A549 (cell line): ENCODE measurements at regions not wholly inside any gene's neighbourhood (a gene's known extent, or its start where the extent isn't known, plus 50 kb on each side); places are given as distances from the start of the nearest gene placed in this dataset.

Source experiments
- ATAC-seq, 2 experiments: fragments of 200-7000 bp in 1 of 2; fragments of >200 bp in 1 of 2; cut with Nextera tagmentation in 1 of 2; cut with Tn5 transposase in 1 of 2; 3 replicates each; pipeline versions ENCODE4 v1.8.0 to v1.9.1; 2018 to 2020; ENCODE audit warnings: mild to moderate bottlenecking in 1 of 2, moderate library complexity in 1 of 2
- CTCF ChIA-PET: fragments of 300-600 bp; sonication (Branson Sonifier 250); formaldehyde crosslinking; extraction: SDS; loops from one replicate; lab custom pipeline; 2021; ENCODE audit warnings: antibody characterized with exemption, inconsistent platforms; lab: Yijun Ruan, JAX
- POLR2A ChIA-PET: fragments of 350-600 bp; formaldehyde crosslinking; extraction: SDS; loops from one replicate; lab custom pipeline; 2021; ENCODE audit warnings: antibody characterized with exemption, inconsistent platforms; lab: Yijun Ruan, JAX
- DNase-seq, 2 experiments: peaks; one replicate each; pipeline versions ENCODE4 v3.0.0 to v3.0.0-alpha.2; 2011 to 2016; ENCODE audit warnings: low read depth in 1 of 2, low spot score in 1 of 2
- FAIRE-seq: peaks from 2 replicates; lab custom pipeline; 2011; peaks lifted over from hg19 to GRCh38; lab: Jason Lieb, UNC
- H3K27ac ChIP-seq, 2 experiments: fragments of >200 bp; sonication (Bioruptor Twin); formaldehyde crosslinking; 3 replicates each; pipeline ENCODE4 v1.5.1; 2016 to 2017
- H3K4me1 ChIP-seq: fragments of >200 bp; sonication (Bioruptor Twin); formaldehyde crosslinking; 3 replicates; pipeline ENCODE4 v1.6.1; 2016
- H3K4me2 ChIP-seq: fragments of >200 bp; sonication (Bioruptor Twin); formaldehyde crosslinking; 3 replicates; pipeline ENCODE4 v1.6.1; 2016
- H3K4me3 ChIP-seq: fragments of >200 bp; sonication (Bioruptor Twin); formaldehyde crosslinking; 3 replicates; pipeline ENCODE4 v1.5.1; 2016
- H3K9me3 ChIP-seq: fragments of >200 bp; sonication (Bioruptor Twin); formaldehyde crosslinking; 3 replicates; pipeline ENCODE4 v1.6.1; 2016
- BHLHE40 ChIP-seq: IDR thresholded peaks from 2 replicates; pipeline ENCODE4 v1.6.1; 2012; ENCODE audit warnings: low read depth, low read length, inconsistent platforms
- CBX2 ChIP-seq: fragments of 200-600 bp; sonication (generic); IDR thresholded peaks from 2 replicates; pipeline ENCODE4 v1.6.1; 2016; ENCODE audit warnings: low read depth, mild to moderate bottlenecking, borderline replicate concordance
- CEBPB ChIP-seq, 2 experiments: fragments of >200 bp in 1 of 2; sonication (Bioruptor Twin) in 1 of 2; formaldehyde crosslinking in 1 of 2; IDR thresholded peaks; 2 replicates each; pipeline ENCODE4 v1.6.1; 2012 to 2016
- CHD2 ChIP-seq: fragments of 150-350 bp; IDR thresholded peaks from 2 replicates; pipeline ENCODE4 v1.6.1; 2014; ENCODE audit warnings: low read length; ENCODE audit not compliant: partially characterized antibody
- CHD4 ChIP-seq: fragments of 200-600 bp; sonication (generic); IDR thresholded peaks from 2 replicates; pipeline ENCODE4 v1.6.1; 2016; ENCODE audit warnings: antibody characterized with exemption, mild to moderate bottlenecking, borderline replicate concordance
- E2F6 ChIP-seq: IDR thresholded peaks from 2 replicates; pipeline ENCODE4 v1.6.1; 2012; ENCODE audit warnings: low read depth, borderline replicate concordance
- EHF ChIP-seq: fragments of 250-450 bp; sonication (Bioruptor Pico); IDR thresholded peaks from 2 replicates; pipeline ENCODE4 v1.5.0; 2020; ENCODE audit warnings: mild to moderate bottlenecking
- EP300 ChIP-seq, 2 experiments: fragments of >200 bp; sonication (Bioruptor Twin); formaldehyde crosslinking; IDR thresholded peaks; 2 replicates in 1 of 2; 3 replicates in 1 of 2; pipeline ENCODE4 v1.6.1; 2016 to 2017
- FOSL2 ChIP-seq, 2 experiments: fragments of 450-650 bp in 1 of 2; fragments of >200 bp in 1 of 2; sonication (Bioruptor Twin) in 1 of 2; formaldehyde crosslinking; IDR thresholded peaks; 2 replicates each; pipeline versions ENCODE4 v1.5.0 to v1.6.1; 2016 to 2020; ENCODE audit warnings: mild to moderate bottlenecking in 1 of 2, moderate library complexity in 1 of 2
- GATA3 ChIP-seq: IDR thresholded peaks from 2 replicates; pipeline ENCODE4 v1.6.1; 2012; ENCODE audit warnings: borderline replicate concordance
- HMGXB4 ChIP-seq: fragments of 250-450 bp; sonication (Bioruptor Pico); IDR thresholded peaks from 2 replicates; pipeline ENCODE4 v1.5.0; 2021; ENCODE audit warnings: mild to moderate bottlenecking, moderate library complexity, borderline replicate concordance
- HOXB5 ChIP-seq: fragments of 250-450 bp; sonication (Bioruptor Pico); IDR thresholded peaks from 2 replicates; pipeline ENCODE4 v1.5.0; 2020; ENCODE audit warnings: mild to moderate bottlenecking, moderate library complexity
- JUNB ChIP-seq: fragments of >200 bp; sonication (Bioruptor Twin); formaldehyde crosslinking; IDR thresholded peaks from 2 replicates; pipeline ENCODE4 v1.6.1; 2016
- NPAS2 ChIP-seq: fragments of 250-450 bp; sonication (Bioruptor Pico); IDR thresholded peaks from 2 replicates; pipeline ENCODE4 v1.8.0; 2022; ENCODE audit warnings: mild to moderate bottlenecking, moderate library complexity, borderline replicate concordance
- PBX3 ChIP-seq: IDR thresholded peaks from 2 replicates; pipeline ENCODE4 v1.6.1; 2012
- POLR2AphosphoS2 ChIP-seq: conservative IDR thresholded peaks from 2 replicates; pipeline ENCODE4 v1.6.1; 2012; ENCODE audit warnings: low read length, improper control_type of control experiment, inconsistent platforms
- REST ChIP-seq: fragments of 200-600 bp; sonication (generic); IDR thresholded peaks from 2 replicates; pipeline ENCODE4 v1.6.1; 2016; ENCODE audit warnings: antibody characterized with exemption, mild to moderate bottlenecking, moderate library complexity
- RFX5 ChIP-seq: fragments of 450-650 bp; IDR thresholded peaks from 2 replicates; pipeline ENCODE4 v1.7.1; 2014; ENCODE audit warnings: antibody characterized with exemption, mild to moderate bottlenecking, moderate library complexity
- RNF2 ChIP-seq: fragments of 200-600 bp; sonication (generic); IDR thresholded peaks from 2 replicates; pipeline ENCODE4 v1.6.1; 2016; ENCODE audit warnings: low read depth, mild to moderate bottlenecking, antibody characterized with exemption, moderate library complexity, borderline replicate concordance
- SMC3 ChIP-seq: fragments of >200 bp; sonication (Bioruptor Twin); formaldehyde crosslinking; IDR thresholded peaks from 3 replicates; pipeline ENCODE4 v1.6.1; 2018; ENCODE audit warnings: inconsistent platforms
- SREBF2 ChIP-seq: fragments of 450-650 bp; IDR thresholded peaks from 2 replicates; pipeline ENCODE4 v1.6.1; 2014; ENCODE audit warnings: mild to moderate bottlenecking, moderate library complexity
- WGBS: methylation state at CpG from one replicate; pipeline ENCODE4 v1.1.6; 2017; ENCODE audit errors: missing lambda C conversion rate; 5-methylcytosine and 5-hydroxymethylcytosine counted together

GRCh38 chr3:78398401-78398800 is 1358.5 kb downstream of the ROBO2 start (continued):
- no peak for TF ChIP-seq EP300 (IDR thresholded peaks at IDR 0.05)
- TF ChIP-seq BHLHE40 = no peak
- TF ChIP-seq E2F6 = no peak
- TF ChIP-seq RFX5 = no peak
- TF ChIP-seq POLR2AphosphoS2 = no peak
- TF ChIP-seq CEBPB (IDR thresholded peaks at IDR 0.05) = no peak
- TF ChIP-seq, all 56 proteins: peak for 0

- H3K4me1 ChIP-seq = no peaks in the 10 kb centered on the region
- H3K9me3 ChIP-seq = no peaks in the 10 kb centered on the region
- no peak for FAIRE-seq
- TF ChIP-seq NPAS2 (CRISPR knock-in tag) (no peak), HMGXB4 (CRISPR knock-in tag) (no peak), CHD2 (no peak), PBX3 (no peak), POLR2AphosphoS2 (no peak), CHD4 (no peak), GATA3 (no peak), HOXB5 (CRISPR knock-in tag) (no peak), RNF2 (no peak), SMC3 (no peak), EP300 (IDR thresholded peaks at IDR 0.05) (no peak), JUNB (no peak), REST (no peak), FOSL2 (IDR thresholded peaks at IDR 0.05) (no peak), FOSL2 (CRISPR knock-in tag; IDR thresholded peaks at IDR 0.05) (no peak), EHF (CRISPR knock-in tag) (no peak), CBX2 (no peak), SREBF2 (no peak)
- DNase-seq = no peak
- no peak for ATAC-seq
- no peak overlapping the region for H3K27ac ChIP-seq
- POLR2A ChIA-PET = no interaction called here
- no peak overlapping the region for H3K4me3 ChIP-seq
- 0% methylated on average over 1 of the region's 1 CpG for WGBS
- H3K4me2 ChIP-seq = no peak overlapping the region
- CTCF ChIA-PET = no interaction called here
Measured at GRCh38 chr3:78402720-78403119, 1362.8 kb downstream of the ROBO2 start.
